ENCODE measurements at regions not wholly inside any gene's neighbourhood (a gene's known extent, or its start where the extent isn't known, plus 50 kb on each side); places are given as distances from the start of the nearest gene placed in this dataset.

DNA sequence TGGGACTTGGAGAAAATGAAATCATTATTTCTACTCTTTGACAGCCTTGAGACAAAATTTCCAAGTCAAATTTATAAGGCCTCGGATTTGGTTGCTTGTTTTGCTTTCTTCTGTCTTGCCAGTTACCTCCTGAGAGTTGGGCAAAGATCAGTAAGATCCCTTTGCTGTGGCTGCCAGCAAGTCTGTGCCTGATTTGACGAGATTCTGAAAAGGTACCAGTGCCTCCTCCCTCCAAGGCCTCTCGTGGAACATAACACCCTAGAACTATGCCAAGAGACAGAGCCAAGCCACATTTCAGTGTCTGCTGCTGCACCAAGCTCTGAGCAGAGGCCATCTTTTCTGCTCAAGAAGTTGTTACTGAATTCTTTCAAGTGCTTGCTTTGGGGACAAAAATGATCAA, 61.0 kb downstream of the GTPBP8 start:
- DNase-seq (ENCODE audit: low spot score): no peak

DNA sequence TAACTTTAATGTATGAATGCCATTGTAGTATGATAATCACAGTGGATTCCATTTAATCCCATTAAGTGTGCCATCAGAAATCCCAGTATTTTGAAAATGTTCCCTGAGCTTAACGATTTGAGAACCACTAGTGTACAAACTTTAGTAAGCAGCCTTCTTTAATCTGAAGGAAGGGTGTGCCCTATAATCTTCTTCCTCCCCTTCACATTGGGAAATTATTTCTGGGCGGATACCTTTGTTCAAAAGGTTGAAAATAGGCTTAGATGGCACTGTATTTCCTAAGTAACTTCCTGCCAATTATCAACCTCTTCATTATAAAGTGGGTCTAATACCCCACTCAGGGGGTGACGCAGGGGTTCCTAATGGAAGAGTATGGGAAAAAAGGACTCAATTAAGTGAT, 62.4 kb downstream of the GTPBP8 start:
- DNase-seq (ENCODE audit: low spot score): no peak

DNA sequence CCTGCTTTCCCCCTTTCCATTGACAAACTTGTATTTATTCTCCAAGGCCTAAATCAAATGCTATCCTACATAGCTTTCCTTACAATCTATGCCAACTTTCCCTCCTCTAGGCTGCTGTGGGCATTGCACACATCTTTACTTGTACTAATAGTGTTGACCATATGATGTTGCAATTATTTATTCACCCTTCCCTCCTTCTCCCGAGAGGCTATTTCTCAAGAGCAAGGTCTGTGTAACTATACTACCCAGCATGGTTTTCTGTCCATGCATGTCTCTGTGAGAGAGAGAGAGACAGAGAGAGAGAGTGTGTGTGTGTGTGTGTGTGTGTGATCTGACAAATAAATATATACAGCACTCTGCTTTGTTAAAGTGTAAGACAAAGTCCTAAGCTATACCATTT, 63.8 kb downstream of the GTPBP8 start:
- DNase-seq (ENCODE audit: low spot score): peak; percentile 29

DNA sequence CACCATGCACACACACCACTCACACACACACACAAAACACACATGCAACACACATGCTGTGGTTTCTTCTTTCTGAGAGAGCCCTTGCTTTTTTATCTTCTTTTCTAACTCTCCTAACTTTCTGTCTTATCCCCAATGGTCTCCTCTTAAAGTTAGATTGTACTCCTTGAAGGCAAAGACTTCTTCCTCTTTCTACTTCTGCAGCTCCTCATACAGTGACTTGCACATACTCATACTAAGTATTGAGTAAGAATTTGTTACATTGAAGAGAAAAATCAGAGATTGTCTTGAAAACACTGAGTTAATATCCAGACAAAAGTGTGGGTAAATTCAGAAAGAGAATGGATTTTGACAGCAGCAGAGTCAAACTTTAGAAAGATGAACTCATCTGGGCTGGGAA, 64.4 kb downstream of the GTPBP8 start:
- no peak for DNase-seq (ENCODE audit: low spot score)

DNA sequence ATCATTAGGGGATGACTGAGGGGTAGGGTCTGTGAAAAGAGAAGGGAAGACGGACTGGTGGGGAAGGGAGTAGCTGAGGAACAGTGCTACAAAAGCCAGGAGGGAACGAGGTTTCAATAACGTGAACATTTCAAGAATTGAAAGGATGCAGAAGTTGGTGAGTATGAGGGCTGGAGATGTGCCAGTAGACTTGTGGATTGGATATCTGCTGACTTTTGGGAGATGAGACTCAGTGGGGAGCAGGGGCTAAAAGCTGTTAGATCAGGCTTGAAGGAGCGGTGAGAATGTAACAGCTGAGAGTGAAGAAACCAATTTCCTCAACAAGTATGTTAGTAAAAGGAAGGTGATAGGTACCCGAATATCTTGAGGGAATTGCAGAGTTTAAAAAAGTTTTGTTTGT, 65.2 kb downstream of the GTPBP8 start:
- no peak for DNase-seq (ENCODE audit: low spot score)

DNA sequence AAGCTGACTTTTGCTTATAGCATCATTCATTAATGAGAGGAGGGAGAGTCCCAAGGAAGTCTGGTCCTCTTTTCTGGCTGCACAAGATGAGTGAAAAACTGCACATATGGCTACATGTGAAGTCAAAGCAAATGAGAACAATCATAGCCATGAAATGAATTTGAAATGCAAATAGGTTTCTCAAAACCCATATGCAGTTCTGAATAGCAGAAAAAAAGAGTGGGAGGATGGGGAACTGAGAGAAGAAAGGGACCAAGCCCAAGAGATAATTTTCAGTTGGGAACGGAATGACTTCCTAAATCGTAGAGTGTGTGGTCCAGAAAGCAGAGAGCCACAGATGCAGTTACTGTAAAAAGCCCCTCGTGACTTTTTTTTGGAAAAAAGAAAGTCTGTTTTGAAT, 66.3 kb downstream of the GTPBP8 start:
- DNase-seq (ENCODE audit: low spot score): no peak

DNA sequence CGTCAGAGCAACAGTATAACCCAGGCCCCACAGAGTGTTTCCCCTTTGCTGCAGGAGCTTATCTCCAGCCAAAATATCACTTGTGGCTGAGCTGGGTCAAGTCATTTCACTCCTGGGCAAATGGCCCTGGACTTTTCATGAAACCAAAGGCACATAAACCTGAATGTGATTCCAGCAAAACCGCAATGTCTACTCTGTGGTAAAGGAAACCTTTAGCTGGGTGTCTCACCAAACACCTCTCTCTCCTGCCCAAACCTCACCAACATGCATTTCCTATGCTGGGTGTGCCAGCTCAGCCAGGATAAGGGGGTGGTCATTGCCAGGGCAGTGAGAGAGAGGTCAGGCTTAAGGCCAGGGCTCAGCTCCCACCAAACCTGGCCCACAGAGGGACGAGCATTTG, 67.4 kb downstream of the GTPBP8 start:
- DNase-seq (ENCODE audit: low spot score): no peak

DNA sequence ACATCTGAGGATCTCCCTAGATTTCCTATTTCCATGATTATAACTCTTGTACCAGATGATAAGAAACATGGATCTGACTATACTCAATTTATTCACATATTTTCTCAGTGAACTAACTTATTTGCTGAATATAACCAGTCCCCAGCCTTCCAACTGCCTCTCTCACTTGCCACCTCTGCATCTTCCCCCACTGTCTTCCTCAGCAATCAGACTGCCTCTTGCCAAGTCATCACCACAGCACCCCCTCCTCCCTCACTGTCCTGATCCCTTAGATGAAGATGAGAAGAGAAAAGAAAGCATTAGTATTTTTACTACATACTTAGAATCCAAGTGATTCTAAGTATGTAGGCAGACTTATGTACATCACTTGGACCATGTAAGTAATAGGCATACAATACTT, 71.9 kb downstream of the GTPBP8 start:
- no peak for DNase-seq (ENCODE audit: low spot score)

DNA sequence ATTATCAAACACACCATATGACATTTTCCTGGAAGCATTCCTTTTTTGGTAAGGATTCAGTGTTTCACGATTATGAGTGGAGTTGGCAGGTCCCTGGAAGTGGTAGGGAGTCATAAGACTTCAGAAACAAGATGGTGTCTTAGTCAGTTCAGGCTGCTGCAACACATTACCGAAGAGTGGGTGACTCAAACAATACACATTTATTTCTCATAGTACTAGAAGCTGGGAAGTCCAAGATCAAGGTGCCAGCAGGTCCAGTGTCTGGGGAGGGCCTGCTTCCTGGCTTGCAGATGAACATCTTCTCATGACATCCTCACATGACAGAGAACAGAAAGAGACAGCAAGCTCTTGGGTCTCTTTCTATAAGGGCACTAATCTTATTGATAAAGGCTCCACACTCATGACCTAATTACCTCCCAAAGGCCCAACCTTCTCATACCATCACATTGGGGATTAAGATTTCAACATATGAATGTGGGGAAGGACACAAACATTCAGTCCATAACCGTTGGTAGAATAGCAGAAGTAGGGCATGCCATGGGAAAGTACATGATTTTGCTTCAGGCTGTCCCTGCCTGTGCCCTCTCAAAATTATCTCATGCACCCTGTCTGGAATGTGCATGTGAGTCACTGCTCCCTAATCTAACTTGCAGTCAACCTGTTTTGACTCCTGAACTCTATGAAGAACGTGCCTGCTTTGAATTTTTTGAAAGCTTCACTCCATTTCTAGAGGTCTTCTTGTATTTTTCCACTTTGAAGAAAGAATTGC, 72.5 kb downstream of the GTPBP8 start:
- DNase-seq (ENCODE audit: low spot score): no peak

DNA sequence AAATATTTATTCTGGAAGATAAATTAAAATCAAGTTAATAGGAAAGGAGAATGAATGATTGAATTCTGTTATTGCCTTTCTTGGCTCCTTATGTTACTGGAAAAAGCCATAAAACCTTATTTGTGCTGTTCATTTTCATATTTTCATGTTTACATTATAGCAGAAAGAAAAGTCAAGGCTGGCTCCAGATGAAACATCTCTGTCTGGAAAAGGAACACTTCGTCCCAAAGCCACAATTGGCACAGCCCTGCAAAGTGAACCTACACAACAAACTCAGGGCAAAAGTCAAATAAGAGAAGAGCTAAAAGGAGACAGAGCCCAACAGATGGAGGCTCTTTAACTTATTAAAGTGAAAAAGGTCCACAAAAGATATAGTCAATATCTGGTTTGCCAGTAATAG, 73.4 kb downstream of the GTPBP8 start:
- no peak for DNase-seq (ENCODE audit: low spot score)

DNA sequence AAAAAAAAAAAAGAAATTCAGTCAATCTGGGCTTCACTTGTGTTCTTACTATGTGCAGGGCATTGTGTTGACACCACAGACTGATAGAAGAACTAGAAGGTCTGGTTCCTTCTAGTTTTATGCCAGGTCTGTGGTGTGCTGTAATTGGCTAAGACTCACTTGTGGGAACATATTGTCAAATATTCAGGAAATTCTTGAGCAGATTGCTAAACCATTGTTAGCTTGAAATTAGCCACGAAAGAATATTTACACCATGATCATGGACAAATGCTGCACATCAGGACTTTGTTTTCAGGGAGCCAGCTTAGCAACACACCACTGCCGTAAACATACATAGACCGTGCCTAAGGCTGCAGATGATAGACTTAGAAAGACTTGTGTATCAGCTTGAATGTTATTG, 74.6 kb downstream of the GTPBP8 start:
- DNase-seq (ENCODE audit: low spot score): no peak

DNA sequence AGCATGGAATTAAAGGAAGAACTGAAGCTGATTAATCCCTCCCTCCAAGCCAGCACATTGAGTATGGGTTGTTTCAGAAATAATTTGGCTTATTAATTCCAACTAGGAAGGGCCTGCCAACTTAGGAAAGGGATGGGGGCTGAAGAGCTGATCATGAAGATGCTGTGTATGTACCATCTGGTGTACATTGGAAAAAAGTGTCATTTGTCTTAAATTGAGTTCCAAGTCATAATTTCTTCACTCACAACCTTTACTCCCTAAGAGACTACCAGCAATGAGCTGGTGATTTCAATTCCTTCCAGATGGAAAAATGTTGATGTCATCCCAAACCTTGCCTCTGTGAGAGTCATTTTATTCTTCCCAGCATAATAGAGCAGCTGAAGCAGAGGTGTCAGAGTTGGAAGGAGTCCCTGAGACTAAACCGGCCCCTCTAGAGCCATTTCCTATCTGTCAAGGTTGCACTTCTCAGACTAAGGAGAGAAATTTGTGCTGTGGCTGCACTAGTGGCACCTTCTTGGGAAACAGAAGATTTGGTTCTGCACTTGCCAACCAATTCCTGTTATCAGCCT, 79.4 kb downstream of the GTPBP8 start:
- DNase-seq (ENCODE audit: low spot score): no peak

DNA sequence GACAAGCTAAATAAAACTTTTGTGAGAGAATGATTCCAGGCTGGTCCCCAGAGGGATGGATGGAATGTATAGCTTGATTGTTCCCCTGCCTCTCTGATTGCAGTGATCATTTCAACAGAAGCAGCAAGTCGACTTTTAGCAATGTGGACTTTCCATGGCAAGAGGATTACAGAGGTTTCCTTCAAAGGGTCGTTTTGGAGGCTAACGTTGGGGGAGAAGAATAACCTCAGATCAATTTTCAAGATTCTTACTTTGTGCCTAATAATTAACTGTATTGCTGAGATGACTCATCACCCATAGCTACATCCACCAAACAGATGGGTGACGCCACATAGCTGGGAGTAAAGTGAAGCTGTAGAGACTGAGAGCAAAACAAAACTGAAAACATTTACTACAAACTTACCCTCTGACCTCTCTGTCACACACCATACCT, 79.9 kb downstream of the GTPBP8 start:
- no peak for DNase-seq (ENCODE audit: low spot score)

DNA sequence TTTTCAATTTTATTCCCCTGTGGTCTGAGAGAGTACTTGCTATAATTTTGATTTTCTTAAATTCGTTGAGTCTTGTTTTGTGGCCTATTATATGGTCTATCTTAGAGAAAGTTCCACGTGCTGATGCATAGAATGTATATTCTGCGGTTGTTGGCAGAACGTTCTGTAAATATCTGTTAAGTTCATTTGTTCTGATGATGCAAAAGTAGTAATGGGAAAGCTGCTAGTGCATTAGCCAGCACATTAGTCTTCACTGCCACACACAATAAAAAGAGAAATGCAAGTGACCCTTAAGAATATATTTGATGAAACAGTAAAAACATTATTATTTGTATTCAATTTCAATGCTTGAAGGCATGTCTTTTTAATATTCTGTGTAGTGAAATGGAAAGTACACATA, 84.8 kb downstream of the GTPBP8 start:
- no peak for DNase-seq (ENCODE audit: low spot score)

DNA sequence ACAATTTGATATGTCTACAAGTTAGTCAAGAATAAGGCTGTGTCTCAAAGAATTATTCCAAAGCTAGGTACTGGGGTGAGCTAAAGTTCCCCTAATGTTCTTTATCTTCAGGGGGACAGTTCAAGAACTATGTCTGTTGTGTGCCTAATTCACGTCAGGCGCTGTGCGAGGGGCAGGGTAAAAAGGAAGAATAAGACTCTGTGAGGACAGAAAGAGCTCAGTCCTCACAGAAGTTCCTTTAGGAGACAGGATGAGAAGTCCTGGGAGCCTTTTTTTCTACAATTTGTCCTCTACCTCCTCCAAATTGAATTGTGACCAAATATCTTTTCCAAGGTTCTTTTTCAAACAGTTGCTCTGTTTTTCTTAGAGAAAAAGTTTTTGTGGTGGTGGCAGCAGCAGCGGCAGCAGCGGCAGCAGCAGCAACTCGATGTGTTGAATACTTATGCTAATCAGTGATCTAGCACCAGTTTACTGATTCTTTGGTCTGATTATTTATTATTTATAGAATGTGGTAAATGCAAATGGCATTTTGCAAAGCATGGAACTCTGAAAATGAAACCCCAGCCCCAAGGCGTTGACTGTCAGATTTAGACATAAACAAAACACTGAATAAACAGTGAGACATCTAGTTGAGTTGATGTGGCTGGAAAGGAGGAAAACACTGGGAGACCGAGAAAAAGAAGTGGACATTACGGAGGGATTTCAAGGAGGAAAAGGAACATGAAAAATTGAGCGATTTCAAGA, 88.6 kb downstream of the GTPBP8 start:
- no peak for DNase-seq (ENCODE audit: low spot score)

DNA sequence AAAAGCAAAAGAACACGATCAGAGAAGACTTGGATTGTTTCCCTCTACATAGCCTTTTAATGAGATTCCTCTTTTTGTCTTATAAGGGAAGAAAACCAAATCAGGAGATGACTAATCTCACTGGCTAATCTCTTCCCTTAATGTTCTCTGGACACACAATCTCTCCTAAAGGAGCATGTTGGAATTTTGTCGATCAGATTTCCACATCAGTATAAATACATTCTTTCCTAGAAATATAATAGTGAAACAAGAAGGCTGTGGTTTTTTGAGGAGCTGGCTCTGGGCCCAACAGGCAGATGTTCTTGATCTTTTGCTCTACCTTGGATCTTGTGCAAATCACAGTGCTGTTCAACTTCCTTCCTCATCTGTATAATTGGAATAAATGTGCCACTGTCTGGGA, 94.0 kb downstream of the GTPBP8 start:
- no peak for DNase-seq (ENCODE audit: low spot score)

DNA sequence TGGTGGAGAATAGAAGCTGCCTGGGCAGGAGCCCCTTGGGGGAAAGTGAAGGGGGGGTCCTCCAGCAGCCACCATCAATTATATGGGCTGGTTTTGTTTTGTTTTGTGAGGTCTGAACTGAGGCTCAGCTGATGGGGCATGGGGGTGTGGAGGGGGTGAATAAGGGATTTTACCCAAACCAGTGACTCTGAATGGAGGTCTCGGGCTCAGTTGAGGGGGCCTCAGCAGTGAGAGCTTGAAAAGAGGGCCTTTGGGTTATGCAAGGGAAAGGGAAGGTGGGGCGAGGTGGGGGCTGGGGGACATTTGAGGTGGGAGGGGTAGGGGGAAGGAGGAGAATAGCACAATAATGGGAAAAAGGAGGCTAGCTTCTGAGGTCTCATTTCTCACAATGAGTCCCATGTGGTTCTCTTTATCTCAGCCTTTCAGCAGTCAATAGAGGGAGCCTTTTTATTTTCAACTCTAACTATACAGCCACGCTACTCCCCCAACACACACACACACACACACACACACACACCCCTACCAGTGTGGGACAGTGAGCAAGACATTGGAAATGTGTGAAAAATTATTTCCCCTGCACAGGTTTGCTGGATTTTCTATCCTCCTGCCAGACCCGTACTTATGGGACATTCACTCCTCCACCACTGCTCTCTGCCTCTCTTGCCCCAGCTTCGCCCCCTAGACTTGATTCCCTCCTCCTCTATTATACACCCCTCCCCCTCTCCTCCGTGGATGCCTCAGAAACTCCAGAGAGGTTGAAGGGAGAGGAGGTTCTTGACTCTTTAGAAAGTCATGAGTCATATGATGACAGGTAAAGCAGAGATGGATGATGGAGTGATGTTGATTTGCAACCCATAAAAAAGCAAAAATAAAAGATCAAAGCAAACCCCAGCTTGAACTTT, 96.0 kb downstream of the GTPBP8 start:
- no peak for DNase-seq (ENCODE audit: low spot score)

DNA sequence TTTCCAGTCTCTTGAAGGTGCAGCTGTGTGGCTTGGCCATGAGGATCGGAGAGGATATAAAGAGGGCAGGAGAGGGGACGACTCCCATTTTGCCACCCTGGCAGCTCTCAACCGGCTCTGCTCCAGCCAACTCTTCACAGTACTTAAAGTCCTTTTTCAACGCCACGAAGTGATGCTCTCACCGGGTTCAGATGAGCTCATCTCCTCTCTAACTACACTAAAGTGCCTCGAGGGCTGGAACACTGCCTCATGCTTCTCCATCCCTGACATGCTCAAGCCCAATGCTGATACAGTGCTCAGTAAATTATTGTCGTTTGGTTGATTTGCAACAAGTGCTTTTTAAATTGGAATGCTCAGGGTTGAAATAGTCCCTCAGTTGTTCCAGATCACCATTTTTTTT, 97.8 kb downstream of the GTPBP8 start:
- DNase-seq (ENCODE audit: low spot score): no peak

DNA sequence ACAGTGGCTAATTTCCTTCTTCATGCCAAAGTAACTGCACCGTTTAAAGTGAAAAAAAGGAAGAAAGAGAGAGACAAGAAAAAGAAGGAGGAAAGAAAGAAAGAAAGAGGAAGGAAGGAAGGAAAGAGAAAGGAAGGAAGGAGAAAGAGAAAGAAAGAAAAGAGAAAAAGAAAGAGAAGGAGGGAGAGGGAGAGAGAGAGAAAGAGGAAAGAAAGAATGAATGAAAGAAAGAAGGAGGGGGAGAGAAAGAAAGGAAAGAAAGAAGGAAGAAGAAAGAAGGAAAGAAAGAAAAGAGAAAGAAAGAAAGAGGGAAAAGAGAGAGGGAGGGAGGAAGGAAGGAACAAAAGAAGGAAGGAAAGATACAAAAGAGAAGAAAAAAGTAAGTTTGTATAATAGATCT, 100.6 kb downstream of the GTPBP8 start:
- DNase-seq (ENCODE audit: low spot score): no peak

DNA sequence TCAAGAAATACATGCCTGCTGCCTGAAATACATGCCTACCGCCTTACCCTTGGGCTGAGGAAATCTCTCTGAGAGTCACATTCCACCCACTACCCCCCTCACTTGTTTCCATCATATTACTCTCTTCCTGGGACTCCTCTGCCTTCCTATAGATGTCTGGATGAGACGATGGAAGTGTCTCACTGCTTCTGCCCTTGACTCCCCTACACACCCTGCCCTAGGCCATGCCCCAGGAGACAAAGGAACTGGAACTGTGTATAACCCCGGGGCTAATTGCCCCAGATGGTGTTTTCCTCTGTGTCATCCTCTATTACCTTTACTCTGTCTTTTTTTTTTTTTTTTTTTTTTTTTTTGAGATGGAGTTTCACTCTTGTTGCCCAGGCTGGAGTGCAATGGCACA, 102.0 kb downstream of the GTPBP8 start:
- DNase-seq (ENCODE audit: low spot score): no peak

DNA sequence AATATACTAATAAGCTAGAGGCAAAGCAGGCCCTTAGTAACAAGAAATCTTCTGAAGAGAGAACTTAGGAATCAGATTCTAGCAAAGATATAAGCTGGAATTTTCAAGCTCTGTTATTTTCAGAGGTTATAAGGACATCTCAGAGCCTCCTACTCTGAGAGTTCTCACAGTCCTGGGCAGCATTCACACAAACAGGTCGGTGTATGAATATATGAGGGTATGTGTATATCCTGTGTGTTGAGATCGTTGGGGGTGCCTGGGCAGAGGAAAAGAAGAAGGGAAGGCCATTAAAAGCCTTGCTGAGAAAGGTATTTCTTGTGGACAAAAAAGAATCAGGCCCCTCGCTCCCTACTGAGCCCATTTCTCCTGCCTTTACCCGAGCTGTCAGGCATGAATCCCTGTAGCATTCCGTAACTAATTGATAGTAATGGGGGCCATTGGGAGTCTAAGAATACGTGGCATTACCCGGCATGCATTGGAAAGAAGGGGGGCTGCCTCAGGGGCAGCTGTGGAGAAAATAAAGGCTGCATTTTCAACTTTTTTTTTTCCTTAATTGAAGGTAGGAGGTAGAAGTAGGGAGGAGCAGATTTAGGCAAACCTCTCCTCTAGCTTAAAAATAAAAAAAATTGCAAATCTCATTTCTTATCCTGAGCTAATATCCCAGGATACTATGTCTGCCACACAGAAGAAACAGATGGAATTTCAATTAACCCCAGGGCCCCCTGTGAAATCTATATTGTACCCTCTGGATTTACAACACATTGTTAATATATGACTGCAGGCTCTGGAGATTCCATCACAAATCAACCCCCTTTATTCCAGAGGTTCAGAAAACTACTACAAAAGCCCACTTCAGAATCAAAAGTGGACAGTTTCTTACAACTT, 103.8 kb downstream of the GTPBP8 start:
- no peak for DNase-seq (ENCODE audit: low spot score)
